Skin epidermis (tissue), 12 donors: ENCODE measurements at regions not wholly inside any gene's neighbourhood (a gene's known extent, or its start where the extent isn't known, plus 50 kb on each side); places are given as distances from the start of the nearest gene placed in this dataset.
"Not testable (repeated sequence)": the region's sequence is repeated elsewhere in the genome, so short reads cannot be mapped to it uniquely, and the experiment has no call there.

ENCODE experiments used
- H3K27ac ChIP-seq, 21 experiments: fragments of 200-600 bp; sonication (generic) in 11 of 21; one replicate each; pipeline ENCODE4 v1.5.0; 2020; ENCODE audit warnings: mild to moderate bottlenecking in 3 of 21, inconsistent platforms in 2 of 21, moderate library complexity in 2 of 21
- H3K4me3 ChIP-seq, 7 experiments: fragments of 200-600 bp; sonication (generic) in 2 of 7; one replicate each; pipeline ENCODE4 v1.5.0; 2020; ENCODE audit warnings: inconsistent platforms in 2 of 7, mild to moderate bottlenecking in 2 of 7, moderate library complexity in 1 of 7

GRCh38 chr15:70602834-70603560 is 160.4 kb downstream of the UACA start:
- Histone ChIP-seq H3K4me3 (no peak overlapping the region), H3K27ac (no peak overlapping the region)

GRCh38 chr15:70602281-70602680 is 161.1 kb downstream of the UACA start:
- Histone ChIP-seq H3K4me3 (no peak overlapping the region), H3K27ac (no peak overlapping the region)

DNA sequence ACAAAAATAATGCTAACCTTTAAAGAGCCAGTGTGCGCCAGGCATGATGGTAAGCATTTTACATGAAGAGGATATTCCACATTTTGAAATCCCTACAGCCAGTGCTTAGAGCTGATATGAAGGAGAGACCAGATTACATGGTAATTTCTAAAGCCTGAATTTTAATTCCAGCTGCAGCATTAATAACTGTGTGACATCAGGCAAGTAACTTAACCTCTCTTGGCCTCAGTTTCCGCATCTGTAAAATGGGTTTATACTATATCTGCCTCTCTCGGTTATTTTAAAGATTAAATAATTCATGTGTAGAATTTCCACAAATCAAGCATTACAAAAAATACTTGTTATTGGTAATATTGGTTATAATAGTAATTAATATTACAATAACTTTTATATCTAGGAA is 165.4 kb downstream of the UACA start:
- H3K4me3 ChIP-seq: no peak overlapping the region
- H3K27ac ChIP-seq: no peak overlapping the region

DNA sequence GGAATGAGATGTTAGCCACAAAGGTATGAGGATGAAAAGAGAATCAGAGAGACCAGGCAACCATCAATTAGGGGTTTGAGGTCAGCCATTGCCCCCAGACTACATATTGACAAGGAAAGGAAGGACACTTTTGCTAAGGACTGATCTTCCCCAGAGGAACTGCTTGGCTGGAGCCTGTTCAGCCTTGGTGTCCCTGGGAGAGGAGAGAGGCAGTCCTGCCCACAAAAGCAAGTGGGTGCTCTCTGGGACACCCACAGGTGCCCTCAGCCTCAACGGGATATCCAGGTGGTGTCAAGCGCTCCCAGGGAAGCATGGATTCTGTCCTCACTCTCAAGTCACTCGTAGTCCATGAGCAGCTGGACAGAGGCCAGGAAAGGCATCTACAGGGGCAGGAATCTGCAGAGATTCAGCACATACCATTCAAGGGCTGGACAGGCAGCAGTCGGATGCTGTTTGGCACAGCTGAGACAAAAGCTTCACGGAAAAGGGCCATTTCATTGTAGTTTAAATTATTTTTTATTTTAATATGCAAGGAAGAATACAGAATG is 166.2 kb downstream of the UACA start:
- Histone ChIP-seq H3K4me3 (no peak overlapping the region), H3K27ac (no peak overlapping the region)

GRCh38 chr15:70596354-70597055 is 166.9 kb downstream of the UACA start:
- H3K4me3 ChIP-seq: no peak overlapping the region
- H3K27ac ChIP-seq: no peak overlapping the region

GRCh38 chr15:70593795-70594194 is 169.6 kb downstream of the UACA start:
- no peak overlapping the region for H3K4me3 ChIP-seq
- H3K27ac ChIP-seq: no peak overlapping the region

- no peak overlapping the region for H3K4me3 ChIP-seq
- H3K27ac ChIP-seq: no peak overlapping the region
Observed at GRCh38 chr15:70589728-70590127, 173.6 kb downstream of the UACA start.

DNA sequence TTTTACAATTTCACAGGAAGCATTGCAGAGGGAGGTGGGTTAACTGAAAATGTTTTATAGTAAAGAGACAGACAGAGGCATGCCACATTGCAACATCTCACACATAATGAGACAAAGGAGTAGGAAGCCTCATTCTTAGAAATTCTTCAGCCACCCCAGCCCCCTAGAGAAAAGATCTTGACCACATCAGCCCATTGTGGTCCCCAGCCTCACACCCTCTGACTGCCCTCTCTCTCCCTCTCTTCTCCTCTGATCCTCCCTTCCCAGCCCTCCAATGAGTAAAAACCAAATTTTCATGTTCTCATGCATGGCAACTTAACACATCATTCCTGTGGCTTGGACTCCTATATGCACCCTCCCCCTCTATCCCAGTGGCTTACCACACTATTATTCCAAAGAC is 174.1 kb downstream of the UACA start:
- Histone ChIP-seq H3K4me3 (no peak overlapping the region), H3K27ac (no peak overlapping the region)

DNA sequence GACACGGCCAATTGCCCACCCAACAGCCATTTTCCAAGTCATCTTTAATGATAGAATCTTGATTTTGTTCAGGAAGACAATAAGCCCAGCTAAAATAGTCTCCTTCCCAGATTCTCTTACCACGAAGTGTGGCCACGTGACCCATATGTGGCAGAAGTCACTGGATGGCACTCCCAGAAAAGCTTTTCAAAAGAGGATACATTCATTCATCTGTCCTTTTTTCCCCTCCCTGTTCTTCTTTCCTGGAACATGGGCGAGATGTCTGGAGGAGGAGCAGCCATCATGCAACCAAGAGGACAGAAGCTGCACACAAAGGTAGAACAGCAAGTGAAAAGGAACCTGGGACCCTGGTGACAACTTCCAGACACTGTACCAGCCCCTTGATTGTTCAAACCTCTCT is 174.7 kb downstream of the UACA start:
- Histone ChIP-seq H3K4me3 (no peak overlapping the region), H3K27ac (no peak overlapping the region)

GRCh38 chr15:70587896-70588567 is 175.3 kb downstream of the UACA start:
- Histone ChIP-seq H3K27ac (no peak overlapping the region), H3K4me3 (no peak overlapping the region)

DNA sequence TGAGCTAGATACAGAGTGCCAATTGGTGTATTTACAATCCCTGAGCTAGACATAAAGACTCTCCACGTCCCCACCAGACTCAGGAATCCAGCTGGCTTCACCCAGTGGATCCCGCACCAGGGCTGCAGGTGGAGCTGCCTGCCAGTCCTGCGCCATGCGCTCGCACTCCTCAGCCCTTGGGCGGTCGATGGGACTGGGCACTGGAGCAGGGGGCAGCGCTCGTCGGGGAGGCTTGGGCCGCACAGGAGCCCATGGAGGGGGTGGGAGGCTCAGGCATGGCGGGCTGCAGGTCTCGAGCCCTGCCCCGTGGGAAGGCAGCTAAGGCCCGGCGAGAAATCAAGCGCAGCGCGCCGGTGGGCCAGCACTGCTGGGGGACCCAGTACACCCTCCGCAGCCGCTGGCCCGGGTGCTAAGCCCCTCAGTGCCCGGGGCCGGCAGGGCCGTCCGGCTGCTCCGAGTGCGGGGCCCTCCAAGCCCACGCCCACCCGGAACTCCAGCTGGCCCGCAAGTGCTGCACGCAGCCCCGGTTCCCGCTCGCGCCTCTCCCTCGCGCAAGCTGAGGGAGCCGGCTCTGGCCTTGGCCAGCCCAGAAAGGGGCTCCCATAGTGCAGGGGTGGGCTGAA is 176.2 kb downstream of the UACA start:
- not testable (repeated sequence) for H3K27ac ChIP-seq, H3K4me3 ChIP-seq

DNA sequence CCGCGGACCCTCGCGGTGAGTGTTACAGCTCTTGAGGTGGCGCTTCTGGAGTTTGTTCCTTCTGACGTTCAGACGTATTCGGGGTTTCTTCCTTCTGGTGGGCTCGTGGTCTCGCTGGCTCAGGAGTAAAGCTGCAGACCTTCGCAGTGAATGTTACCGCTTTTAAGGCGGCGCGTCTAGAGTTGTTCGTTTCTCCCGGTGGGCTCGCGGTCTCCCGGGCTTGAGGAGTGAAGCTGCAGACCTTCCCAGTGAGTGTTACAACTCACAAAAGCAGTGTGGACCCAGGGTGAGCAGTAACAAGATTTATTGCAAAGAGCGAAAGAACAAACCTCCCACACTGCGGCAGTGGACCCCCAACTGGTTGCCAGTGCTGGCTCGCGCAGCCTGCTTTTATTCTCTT is 177.1 kb downstream of the UACA start:
- no peak overlapping the region for H3K4me3 ChIP-seq
- no peak overlapping the region for H3K27ac ChIP-seq

DNA sequence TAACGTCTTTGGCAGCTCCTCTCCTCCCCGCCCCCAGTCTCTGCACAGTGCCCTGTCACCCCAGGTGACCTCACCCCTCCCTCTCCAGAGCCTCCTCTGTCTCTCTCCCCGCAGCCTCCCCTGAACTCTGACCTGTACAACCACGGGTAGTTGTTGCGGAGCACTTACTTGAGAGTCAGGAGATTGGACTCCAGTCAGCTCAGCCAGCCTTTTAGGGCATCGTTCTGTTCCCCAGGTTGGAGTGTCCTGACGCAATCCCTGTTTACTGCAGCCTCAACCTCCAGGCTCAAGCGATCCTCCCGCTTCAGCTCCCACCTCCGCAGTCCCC is 177.7 kb downstream of the UACA start:
- no peak overlapping the region for H3K4me3 ChIP-seq
- no peak overlapping the region for H3K27ac ChIP-seq

DNA sequence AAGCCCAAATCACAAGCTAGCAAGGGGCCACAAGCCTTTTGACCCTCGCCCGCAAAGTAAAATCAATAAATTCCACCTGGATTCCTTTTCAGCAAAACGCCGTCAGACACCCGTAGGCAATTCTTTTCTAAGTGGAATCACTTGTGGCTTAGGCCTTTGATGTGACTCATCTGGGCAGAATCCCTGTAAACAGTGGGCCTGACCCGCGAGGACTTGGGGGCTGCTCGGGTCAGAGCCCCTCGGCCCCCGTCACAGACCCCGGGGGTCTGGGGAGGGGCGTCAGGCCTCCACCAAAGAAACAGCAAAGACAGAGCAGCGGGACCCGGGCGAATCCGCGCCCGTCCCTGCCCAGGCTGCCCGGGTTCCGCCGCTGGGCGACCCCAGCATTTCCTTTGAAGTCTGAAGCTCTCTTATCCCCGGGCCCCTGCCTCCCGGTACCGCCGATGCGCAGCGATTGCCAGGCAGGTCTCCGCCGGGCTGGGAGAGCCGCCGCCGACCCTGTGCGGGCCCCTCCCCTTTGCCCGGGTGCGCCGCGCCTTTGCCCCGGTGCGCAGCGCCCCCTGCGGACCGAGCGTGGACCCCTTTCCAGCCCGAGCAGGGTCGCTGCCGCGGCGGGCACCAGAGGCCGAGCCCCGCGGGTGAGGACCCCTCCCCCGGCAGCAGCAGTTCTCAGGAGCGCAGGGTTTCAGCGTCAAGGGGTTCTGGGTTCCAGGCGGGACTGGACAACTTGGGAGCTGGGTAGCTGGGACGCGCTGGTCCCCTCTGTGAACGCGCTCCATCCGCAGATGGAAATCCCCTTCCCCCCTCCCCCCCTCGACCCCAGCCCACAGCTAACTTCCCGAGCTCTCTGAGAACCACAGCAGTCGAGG is 178.3 kb downstream of the UACA start:
- H3K27ac ChIP-seq: no peak overlapping the region
- H3K4me3 ChIP-seq: peak overlapping the region in 3 of 7 experiments; percentile 2 to 11 (median 3)

- Histone ChIP-seq H3K4me3 (no peak overlapping the region), H3K27ac (no peak overlapping the region)
Observed at GRCh38 chr15:70584441-70584837, 178.9 kb downstream of the UACA start.

DNA sequence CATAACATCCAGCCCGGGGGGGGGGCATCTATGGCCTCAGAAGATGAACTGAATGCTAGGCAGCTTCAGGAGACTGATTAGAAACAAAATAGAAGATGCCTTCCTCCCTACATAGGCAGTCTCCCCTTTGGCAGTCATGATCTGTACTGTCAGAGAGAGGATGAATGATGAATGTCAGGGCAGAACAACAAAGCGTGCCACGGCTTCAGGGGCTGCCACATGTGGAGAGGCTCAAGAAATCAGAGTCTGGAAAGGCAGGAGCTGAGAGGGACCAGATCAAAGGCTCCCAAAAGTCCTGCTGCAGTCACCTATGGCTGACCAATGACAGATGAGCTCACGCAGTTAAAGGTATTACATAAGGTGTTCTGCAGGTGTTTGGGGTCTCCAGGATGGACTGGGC is 180.4 kb downstream of the UACA start:
- H3K4me3 ChIP-seq: no peak overlapping the region
- no peak overlapping the region for H3K27ac ChIP-seq

- Histone ChIP-seq H3K27ac (no peak overlapping the region), H3K4me3 (no peak overlapping the region)
Observed at GRCh38 chr15:70582143-70582945, 181.0 kb downstream of the UACA start.

DNA sequence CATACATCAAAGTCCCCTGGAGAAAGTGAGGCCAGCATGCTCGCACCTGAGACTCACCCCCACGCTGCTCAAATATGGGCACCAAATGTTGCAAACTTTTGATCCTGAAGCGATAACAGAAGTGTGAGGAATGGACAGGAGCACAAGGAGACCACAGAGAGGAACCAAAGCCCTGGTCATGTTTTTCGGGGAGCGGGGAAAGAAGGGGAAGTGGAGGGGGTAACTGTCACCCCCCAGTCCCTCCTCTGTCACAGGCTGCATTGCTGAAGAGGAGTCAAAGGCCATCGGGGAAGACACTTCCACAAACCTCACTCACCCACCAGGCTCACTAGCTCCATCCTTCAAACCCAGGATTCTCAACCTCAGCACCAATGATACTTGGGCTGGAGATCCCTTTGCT is 182.4 kb downstream of the UACA start:
- H3K4me3 ChIP-seq: no peak overlapping the region
- no peak overlapping the region for H3K27ac ChIP-seq

- Histone ChIP-seq H3K27ac (no peak overlapping the region), H3K4me3 (no peak overlapping the region)
Observed at GRCh38 chr15:70580286-70580685, 183.1 kb downstream of the UACA start.
